ENCODE measurements at regions not wholly inside any gene's neighbourhood (a gene's known extent, or its start where the extent isn't known, plus 50 kb on each side); places are given as distances from the start of the nearest gene placed in this dataset.
"Not testable (repeated sequence)": the region's sequence is repeated elsewhere in the genome, so short reads cannot be mapped to it uniquely, and the experiment has no call there.

DNA sequence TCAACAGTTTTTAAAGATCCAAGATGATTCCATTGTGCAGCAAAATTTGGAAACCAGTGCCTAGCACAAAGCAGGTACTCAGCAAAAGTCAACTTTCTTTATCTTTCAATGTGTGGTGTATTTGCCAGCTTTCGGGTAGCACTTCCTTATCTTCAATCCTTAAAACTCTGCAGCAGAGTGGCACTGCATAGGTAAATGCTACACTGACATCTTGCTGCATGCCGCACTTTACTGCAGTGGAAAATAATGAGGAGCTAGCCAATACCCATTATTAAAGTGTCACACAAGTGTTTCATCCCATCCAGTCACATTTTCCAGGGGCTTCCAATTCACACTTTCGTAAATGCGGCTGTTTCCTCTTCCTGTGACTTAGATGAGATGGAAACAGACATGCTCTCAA, 401.7 kb upstream of the SPATA31A3 start:
- DNase-seq (ENCODE audit: low spot score); H3K9me3 ChIP-seq; H3K36me3 ChIP-seq: not testable (repeated sequence)

DNA sequence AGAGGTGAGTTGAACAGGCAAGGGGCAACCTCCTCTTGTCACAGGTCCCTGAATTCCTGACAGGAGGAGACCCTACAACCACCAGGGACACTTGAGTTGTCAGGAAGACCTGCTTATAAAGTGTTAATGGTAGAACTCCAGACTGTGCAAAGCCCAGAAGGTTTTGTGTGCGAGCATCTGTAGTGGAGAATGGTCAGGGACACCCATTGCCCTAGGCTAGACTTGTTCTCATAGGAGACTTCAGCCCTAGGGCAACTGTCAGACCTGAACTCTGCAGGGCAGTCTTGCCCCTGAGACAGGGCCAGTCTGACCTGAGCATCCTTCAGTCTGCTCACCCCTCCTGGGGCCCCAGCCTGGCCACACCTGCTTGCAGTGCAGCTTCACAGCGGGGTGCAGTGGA, 377.3 kb upstream of the SPATA31A3 start:
- H3K4me3 ChIP-seq; H3K9me3 ChIP-seq; H3K4me1 ChIP-seq; DNase-seq (ENCODE audit: low spot score); H3K36me3 ChIP-seq; H3K27ac ChIP-seq; H3K27me3 ChIP-seq: not testable (repeated sequence)

More for the DNA sequence above, 401.7 kb upstream of the SPATA31A3 start:
- H3K27me3 ChIP-seq, H3K27ac ChIP-seq, H3K4me3 ChIP-seq, H3K4me1 ChIP-seq: not testable (repeated sequence)

DNA sequence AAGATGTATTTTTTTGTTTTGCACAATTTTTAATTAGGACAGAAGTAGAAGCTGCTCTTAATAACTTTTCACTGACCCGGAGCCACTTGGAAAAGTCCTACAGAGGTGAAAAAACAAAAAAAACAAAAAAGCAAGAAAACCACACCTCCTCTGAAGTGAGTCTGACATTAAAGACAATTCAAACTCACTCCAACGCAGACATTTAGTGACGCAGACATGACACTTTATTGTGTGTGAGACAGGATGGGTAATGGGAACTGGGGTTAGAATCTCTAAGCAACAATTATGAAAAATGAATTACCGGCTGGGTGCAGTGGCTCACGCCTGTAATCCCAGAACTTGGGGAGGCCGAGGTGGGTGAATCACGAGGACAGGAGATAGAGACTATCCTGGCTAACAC, 370.0 kb upstream of the SPATA31A3 start:
- not testable (repeated sequence) for H3K36me3 ChIP-seq; H3K9me3 ChIP-seq; H3K27ac ChIP-seq; H3K4me3 ChIP-seq; H3K4me1 ChIP-seq; DNase-seq (ENCODE audit: low spot score); H3K27me3 ChIP-seq

DNA sequence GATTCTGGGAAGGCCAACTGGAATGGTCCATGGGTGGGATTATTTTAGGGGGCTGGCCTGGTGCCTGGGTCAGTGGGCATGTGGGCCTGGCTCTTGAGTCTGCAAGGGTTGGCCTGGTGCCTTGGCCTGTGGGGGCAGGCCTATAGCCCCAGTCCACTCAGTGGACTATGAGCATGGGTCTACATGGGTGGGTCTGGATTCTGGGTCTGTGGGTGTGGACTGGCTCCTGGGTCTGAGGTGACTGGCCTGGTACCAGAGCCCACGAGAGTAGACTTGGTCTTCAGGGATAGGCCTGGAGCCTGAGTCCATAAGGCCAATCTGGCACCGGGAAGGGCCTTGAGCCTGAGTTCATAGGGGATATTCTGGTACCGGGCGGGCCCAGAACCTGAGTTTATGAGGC, 361.6 kb upstream of the SPATA31A3 start:
- not testable (repeated sequence) for H3K27me3 ChIP-seq; H3K4me1 ChIP-seq; DNase-seq (ENCODE audit: low spot score); H3K4me3 ChIP-seq; H3K36me3 ChIP-seq; H3K9me3 ChIP-seq; H3K27ac ChIP-seq

DNA sequence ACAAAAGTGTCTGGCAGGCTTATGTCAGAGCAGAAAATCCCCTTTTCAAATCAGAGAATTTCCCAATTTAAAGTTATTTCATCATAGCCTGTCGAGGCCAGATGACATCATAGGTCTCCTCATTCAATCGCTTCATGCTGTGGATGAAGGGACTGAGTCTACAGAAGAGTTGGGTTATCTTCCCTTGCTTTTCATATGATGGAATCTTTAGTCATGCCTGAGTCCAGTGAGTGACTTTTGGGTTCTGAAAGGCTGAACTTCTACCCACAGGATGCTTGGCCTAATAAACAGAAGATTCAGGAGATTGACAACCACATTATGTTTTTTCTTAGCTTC, 357.0 kb upstream of the SPATA31A3 start:
- not testable (repeated sequence) for H3K9me3 ChIP-seq, H3K4me1 ChIP-seq

DNA sequence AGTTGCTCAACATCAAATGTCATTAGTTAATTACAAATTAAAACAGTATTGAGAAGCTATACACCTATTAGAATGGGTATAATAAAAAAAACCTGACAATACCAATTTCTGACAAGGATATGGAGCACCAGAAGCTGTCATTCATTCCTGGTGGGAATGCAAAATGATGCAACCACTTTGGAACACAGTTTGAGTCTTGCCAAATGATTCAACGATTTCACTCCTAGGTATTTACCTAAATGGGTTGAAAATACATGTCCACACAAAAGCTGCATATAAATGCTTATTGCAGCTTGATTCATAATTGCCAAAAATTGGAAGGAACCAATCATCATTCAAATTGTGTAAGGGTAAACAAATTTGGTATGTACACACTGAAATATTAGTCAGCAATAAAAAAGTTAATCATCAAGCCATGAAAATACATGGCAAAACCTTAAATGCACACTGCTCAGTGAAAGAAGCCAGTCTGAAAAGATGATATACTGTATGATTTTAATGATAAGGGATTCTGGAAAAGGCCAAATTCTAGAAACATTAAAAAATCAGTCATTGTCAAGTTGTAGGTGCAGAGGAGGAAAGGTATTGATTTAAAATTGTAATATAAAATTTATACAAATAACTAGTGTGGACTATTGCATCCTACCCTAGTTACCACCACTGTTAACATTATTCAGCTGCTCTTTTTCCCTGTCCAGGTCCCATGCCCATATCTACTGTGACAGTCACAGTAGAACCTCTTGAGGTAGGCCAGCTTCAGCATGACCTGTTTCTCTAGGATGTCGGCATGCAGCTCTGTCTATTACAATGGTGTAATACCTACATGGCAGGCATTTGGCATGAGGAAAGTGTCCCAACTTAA, 356.4 kb upstream of the SPATA31A3 start:
- H3K27me3 ChIP-seq; H3K27ac ChIP-seq; H3K4me3 ChIP-seq; H3K9me3 ChIP-seq; H3K4me1 ChIP-seq; DNase-seq (ENCODE audit: low spot score); H3K36me3 ChIP-seq: not testable (repeated sequence)

More for the DNA sequence above, 357.0 kb upstream of the SPATA31A3 start:
- DNase-seq (ENCODE audit: low spot score); H3K36me3 ChIP-seq; H3K27me3 ChIP-seq; H3K27ac ChIP-seq; H3K4me3 ChIP-seq: not testable (repeated sequence)

DNA sequence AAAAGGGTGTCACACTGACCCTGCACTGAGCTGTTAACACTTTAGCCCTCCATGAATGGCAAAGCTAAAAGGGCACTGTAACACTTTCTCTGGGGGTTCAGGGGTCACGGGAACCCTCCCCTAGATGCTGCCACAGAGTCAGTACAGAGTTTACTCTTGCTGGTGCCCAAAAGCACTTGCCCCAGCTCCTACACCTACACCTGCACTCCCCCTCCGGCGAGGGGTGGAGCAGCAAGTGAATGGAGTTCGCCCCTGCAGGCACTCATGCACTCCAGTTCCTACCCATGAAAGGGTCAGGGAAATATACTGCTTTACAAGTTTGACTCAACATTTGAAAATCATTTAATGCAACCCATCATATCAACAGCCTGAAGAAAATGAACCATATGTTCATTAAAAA, 355.7 kb upstream of the SPATA31A3 start:
- DNase-seq (ENCODE audit: low spot score); H3K4me3 ChIP-seq; H3K9me3 ChIP-seq; H3K4me1 ChIP-seq; H3K36me3 ChIP-seq; H3K27me3 ChIP-seq; H3K27ac ChIP-seq: not testable (repeated sequence)

DNA sequence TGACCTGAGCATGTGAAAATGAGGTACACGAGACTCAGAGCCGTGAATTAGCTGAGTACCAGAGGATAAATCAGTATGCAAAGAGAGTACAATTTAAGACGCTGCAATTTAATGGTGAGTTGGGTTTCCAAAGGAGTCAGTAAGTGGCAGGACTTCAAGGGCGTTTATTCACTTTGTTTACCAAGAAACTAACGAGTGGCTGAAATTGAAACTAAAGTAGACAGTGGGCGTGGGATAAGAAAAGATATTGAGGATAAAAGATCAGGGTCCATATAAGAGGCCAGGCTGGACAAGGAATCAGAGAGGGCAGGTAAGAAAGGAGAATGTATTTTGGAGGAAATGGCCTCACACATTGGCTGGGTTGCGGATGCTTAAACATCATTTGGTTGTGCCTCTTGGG, 346.9 kb upstream of the SPATA31A3 start:
- H3K9me3 ChIP-seq = not testable (repeated sequence)

DNA sequence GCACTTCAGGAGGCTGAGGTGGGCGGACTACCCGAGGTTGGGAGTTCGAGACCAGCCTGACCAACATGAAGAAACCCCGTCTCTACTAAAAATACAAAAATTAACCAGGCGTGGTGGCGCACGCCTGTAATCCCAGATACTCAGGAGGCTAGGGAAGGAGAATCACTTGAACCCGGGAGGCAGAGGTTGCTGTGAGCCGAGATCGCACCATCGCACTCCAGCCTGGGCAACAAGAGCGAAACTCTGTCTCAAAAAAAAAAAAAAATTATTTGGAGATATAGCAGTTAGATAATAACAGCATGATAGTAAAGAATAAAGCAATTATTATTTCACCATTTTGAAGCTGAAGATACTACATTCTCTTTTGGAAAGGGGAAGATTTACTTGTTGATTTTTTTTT, 345.9 kb upstream of the SPATA31A3 start:
- DNase-seq (ENCODE audit: low spot score); H3K27ac ChIP-seq: not testable (repeated sequence)

More for the DNA sequence above, 346.9 kb upstream of the SPATA31A3 start:
- H3K4me3 ChIP-seq; H3K36me3 ChIP-seq; H3K27me3 ChIP-seq; H3K27ac ChIP-seq; H3K4me1 ChIP-seq; DNase-seq (ENCODE audit: low spot score): not testable (repeated sequence)

DNA sequence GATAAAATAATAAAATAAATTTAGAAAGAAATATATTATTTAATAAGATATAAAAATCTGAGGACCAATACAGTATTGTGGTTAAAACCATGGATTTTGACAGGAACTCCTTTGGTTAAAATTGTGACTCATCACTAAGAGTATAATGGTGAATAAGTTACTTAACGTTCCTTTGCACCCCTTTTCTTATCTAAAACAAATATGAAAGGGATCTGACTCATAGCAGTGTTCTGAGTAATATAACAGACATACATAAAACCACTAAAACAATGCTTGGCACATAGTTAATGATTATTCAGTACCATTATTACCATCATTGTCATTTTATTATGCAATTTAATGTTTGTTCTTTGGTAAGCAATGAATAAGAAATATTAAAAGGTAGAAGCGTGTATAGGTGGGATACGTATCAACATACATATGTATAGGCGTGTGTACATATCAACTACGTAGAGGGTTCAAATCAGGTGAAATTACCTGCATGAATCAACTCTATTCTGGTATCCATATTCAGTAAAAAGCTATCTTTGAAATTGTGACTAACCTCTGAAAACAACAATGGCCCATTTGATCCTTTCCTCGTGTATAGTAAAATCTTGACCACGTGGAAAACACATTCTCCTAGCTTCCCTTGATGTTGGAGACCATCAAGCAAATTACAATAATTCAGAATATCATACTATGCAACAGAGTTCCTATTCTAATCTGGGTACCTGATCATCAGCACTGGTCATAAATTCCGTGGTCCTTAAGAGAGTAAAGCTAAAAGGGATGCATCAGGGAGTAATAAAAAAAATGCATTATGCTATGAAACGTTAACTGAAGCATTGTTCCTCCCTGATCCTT, 342.6 kb upstream of the SPATA31A3 start:
- not testable (repeated sequence) for H3K9me3 ChIP-seq; DNase-seq (ENCODE audit: low spot score)

More for the DNA sequence above, 345.9 kb upstream of the SPATA31A3 start:
- not testable (repeated sequence) for H3K36me3 ChIP-seq, H3K4me3 ChIP-seq, H3K9me3 ChIP-seq, H3K4me1 ChIP-seq, H3K27me3 ChIP-seq

DNA sequence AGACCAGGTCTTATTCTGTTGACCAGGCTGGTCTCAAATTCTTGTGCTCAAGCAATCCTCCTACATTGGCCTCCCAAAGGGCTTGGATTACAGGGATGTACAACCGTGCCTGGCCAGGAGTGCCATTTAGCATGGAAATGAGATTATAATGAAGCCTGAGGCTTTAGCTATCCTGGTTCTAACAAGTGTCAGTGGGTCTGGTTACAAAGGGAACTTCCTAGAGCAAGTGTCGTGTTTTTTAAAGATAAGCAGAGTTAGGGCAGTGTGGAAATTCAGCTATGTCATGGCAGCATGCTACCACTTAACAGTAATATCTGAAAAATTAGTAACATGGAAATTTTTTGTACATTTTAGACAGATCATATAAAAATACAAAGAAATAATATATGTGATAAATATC, 339.3 kb upstream of the SPATA31A3 start:
- not testable (repeated sequence) for H3K4me1 ChIP-seq; DNase-seq (ENCODE audit: low spot score)

More for the DNA sequence above, 342.6 kb upstream of the SPATA31A3 start:
- H3K4me1 ChIP-seq, H3K27me3 ChIP-seq, H3K27ac ChIP-seq, H3K4me3 ChIP-seq, H3K36me3 ChIP-seq: not testable (repeated sequence)

DNA sequence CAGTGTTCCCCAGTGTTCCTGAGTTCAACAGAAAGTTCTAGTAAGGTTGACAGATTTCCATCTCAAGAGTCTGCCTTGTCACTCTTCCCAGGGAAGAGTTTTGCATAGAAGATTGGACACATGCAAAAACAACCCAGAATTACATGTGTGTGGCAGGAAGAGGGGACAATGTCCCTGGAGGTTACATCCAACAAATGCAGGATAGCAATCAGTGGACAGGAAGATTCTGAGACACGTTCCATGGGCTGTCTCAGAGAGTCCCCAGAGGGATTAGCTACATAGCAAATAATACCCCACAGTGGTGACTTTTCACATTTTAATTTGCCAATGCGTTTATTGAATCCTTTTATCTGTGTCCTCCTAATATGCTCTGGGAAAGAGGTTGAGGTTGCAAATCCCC, 321.1 kb upstream of the SPATA31A3 start:
- H3K9me3 ChIP-seq; H3K27ac ChIP-seq; H3K27me3 ChIP-seq; H3K36me3 ChIP-seq; H3K4me3 ChIP-seq; DNase-seq (ENCODE audit: low spot score); H3K4me1 ChIP-seq: not testable (repeated sequence)

More for the DNA sequence above, 339.3 kb upstream of the SPATA31A3 start:
- not testable (repeated sequence) for H3K9me3 ChIP-seq, H3K27ac ChIP-seq, H3K4me3 ChIP-seq, H3K27me3 ChIP-seq, H3K36me3 ChIP-seq

DNA sequence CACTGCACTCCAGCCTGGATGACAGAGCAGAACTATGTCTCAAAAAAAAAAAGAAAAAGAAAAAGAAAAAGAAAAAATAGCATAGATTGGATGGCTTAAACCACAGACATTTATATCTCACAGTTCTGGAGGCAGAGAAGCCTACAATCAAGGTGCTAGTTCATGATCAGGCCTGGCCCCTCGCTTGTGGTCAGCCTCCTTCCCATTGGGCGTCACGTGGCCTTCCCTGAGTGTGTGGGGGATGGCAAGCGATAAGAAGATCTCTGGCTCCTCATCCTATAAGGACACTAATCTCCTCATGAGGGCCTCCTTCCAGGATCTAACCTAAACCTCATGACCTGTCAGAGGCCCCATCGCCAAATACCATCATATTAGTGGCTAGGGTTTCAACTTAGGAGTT, 320.2 kb upstream of the SPATA31A3 start:
- not testable (repeated sequence) for H3K36me3 ChIP-seq; H3K9me3 ChIP-seq; DNase-seq (ENCODE audit: low spot score); H3K27ac ChIP-seq; H3K27me3 ChIP-seq; H3K4me1 ChIP-seq; H3K4me3 ChIP-seq

DNA sequence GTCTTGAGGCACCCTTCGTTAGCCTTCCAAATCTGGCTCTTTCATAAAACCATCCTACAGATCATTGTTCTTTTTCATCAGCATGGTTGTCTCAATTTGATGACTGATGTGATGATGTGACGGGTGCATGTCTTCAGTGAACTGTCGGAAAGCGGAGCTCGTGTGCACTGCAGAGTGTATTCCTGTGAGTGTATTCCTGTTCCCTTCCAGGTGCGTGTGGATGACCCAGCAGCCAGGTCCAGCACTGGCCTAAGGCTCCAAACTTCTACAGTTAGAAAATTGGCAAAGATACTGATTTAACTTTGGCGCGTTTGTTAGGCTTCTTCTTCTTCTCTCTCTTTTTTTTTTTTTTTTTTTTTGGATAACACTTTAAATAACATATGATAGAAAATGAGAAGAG, 314.8 kb upstream of the SPATA31A3 start:
- H3K9me3 ChIP-seq, H3K4me1 ChIP-seq: not testable (repeated sequence)

DNA sequence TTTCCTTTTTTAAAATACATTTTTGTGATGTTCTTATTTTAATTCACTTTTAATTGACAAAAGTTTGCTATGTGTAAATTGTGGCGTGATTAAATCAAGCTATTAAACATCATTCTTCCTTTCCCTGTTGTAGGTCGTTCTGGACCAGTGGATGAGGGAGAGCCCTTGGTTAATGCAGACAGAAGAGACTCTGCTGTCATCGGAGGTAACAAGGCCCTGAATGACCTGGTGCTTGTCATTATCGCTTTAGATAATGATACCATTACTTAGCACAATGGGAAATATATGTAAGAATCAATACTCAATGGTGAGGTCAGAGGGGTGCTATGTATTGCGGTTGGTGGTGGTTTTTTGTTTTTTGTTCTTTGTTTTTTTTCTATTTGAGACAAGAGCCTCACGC, 296.4 kb upstream of the SPATA31A3 start:
- H3K27ac ChIP-seq; H3K4me3 ChIP-seq; DNase-seq (ENCODE audit: low spot score); H3K9me3 ChIP-seq; H3K4me1 ChIP-seq; H3K27me3 ChIP-seq; H3K36me3 ChIP-seq: not testable (repeated sequence)

More for the DNA sequence above, 314.8 kb upstream of the SPATA31A3 start:
- not testable (repeated sequence) for DNase-seq (ENCODE audit: low spot score); H3K27me3 ChIP-seq; H3K4me3 ChIP-seq; H3K36me3 ChIP-seq; H3K27ac ChIP-seq
